Naive B cell (primary cell): ENCODE measurements at regions not wholly inside any gene's neighbourhood (a gene's known extent, or its start where the extent isn't known, plus 50 kb on each side); places are given as distances from the start of the nearest gene placed in this dataset.

Experiments
- ATAC-seq, 2 donors: fragments of 150-1000 bp; cut with Tn5 transposase; 2 replicates each; pipeline ENCODE4 v1.10.0; 2021; ENCODE audit warnings: low read depth in 2 of 2, mild to moderate bottlenecking in 2 of 2, moderate library complexity in 2 of 2
- DNase-seq: peaks from one replicate; pipeline ENCODE4 v3.0.0; 2022
- H3K27ac Mint-ChIP-seq, 6 donors: one replicate each; pipeline ENCODE4 v1.8.0; 2020 to 2022; ENCODE audit warnings: mild to moderate bottlenecking in 6 of 6, mixed read lengths in 6 of 6, moderate library complexity in 5 of 6, inconsistent platforms in 2 of 6
- H3K27me3 Mint-ChIP-seq, 3 donors: one replicate each; pipeline ENCODE4 v1.8.0; 2021 to 2022; ENCODE audit warnings: mixed read lengths in 3 of 3, mild to moderate bottlenecking in 1 of 3
- H3K36me3 Mint-ChIP-seq, 2 donors: one replicate each; pipeline ENCODE4 v1.8.0; 2020 to 2022; ENCODE audit warnings: mixed read lengths in 2 of 2, inconsistent platforms in 1 of 2, mild to moderate bottlenecking in 1 of 2
- H3K4me1 Mint-ChIP-seq, 3 donors: one replicate each; pipeline ENCODE4 v1.8.0; 2020 to 2022; ENCODE audit warnings: mixed read lengths in 3 of 3, inconsistent platforms in 1 of 3, mild to moderate bottlenecking in 1 of 3, moderate library complexity in 1 of 3
- H3K4me3 Mint-ChIP-seq, 8 donors: one replicate each; pipeline ENCODE4 v1.8.0; 2020 to 2022; ENCODE audit warnings: mild to moderate bottlenecking in 8 of 8, mixed read lengths in 8 of 8, moderate library complexity in 8 of 8, inconsistent platforms in 2 of 8
- H3K9me3 Mint-ChIP-seq, 7 donors: one replicate each; pipeline ENCODE4 v1.8.0; 2020 to 2022; ENCODE audit warnings: mixed read lengths in 7 of 7, mild to moderate bottlenecking in 5 of 7, inconsistent platforms in 2 of 7, moderate library complexity in 1 of 7

- H3K4me3 Mint-ChIP-seq = peak overlapping the region in 6 of 8 donors; percentile 30 to 61 (median 58)
- peak; percentile 100 for ATAC-seq
- H3K4me1 Mint-ChIP-seq = peaks cover 8 to 19% (median 14%) of the 10 kb centered on the region in 3 donors
- H3K27me3 Mint-ChIP-seq = peaks cover 0 to 14% (median 7%) of the 10 kb centered on the region in 3 donors
- peak overlapping the region in 5 of 6 donors; percentile 51 to 89 (median 84) for H3K27ac Mint-ChIP-seq
- peak; percentile 58 for DNase-seq
- peaks cover 0 to 6% (median 0%) of the 10 kb centered on the region in 7 donors for H3K9me3 Mint-ChIP-seq
- peaks cover 13 to 18% of the 10 kb centered on the region in 2 donors for H3K36me3 Mint-ChIP-seq
Measured at GRCh38 chr9:6068983-6069382, 53.6 kb upstream of the RANBP6 start.

- H3K27me3 Mint-ChIP-seq = peaks cover under 1 to 24% (median 20%) of the 10 kb centered on the region in 3 donors
- DNase-seq = no peak
- H3K9me3 Mint-ChIP-seq = peaks cover 0 to 6% (median 0%) of the 10 kb centered on the region in 7 donors
- H3K27ac Mint-ChIP-seq = peak overlapping the region in 1 of 6 donors; percentile 18
- peak overlapping the region in 1 of 8 donors; percentile 30 for H3K4me3 Mint-ChIP-seq
- H3K4me1 Mint-ChIP-seq = peaks cover 8 to 19% (median 14%) of the 10 kb centered on the region in 3 donors
- ATAC-seq = no peak
- peaks cover 13 to 18% of the 10 kb centered on the region in 2 donors for H3K36me3 Mint-ChIP-seq
Measured at GRCh38 chr9:6067426-6067825, 52.0 kb upstream of the RANBP6 start.
